Stimulated activated naive CD8-positive, alpha-beta T cell treated with anti-CD3 and anti-CD28 coated beads, Interleukin-15, Interleukin-2, amounts not matched to agents 100 ng/mL and 50 ng/mL, for 24 hours (primary cell): ENCODE measurements at regions not wholly inside any gene's neighbourhood (a gene's known extent, or its start where the extent isn't known, plus 50 kb on each side); places are given as distances from the start of the nearest gene placed in this dataset.

ENCODE experiments used
- H3K27ac Mint-ChIP-seq: one replicate; pipeline ENCODE4 v1.8.0; 2021; ENCODE audit warnings: mild to moderate bottlenecking, mixed read lengths
- H3K27me3 Mint-ChIP-seq: one replicate; pipeline ENCODE4 v1.8.0; 2021; ENCODE audit warnings: mixed read lengths
- H3K36me3 Mint-ChIP-seq: one replicate; pipeline ENCODE4 v1.8.0; 2021; ENCODE audit warnings: low read depth, mixed read lengths
- H3K4me1 Mint-ChIP-seq: one replicate; pipeline ENCODE4 v1.8.0; 2021; ENCODE audit warnings: low read depth, mixed read lengths
- H3K4me3 Mint-ChIP-seq: one replicate; pipeline ENCODE4 v1.8.0; 2021; ENCODE audit warnings: mild to moderate bottlenecking, mixed read lengths
- H3K9me3 Mint-ChIP-seq: one replicate; pipeline ENCODE4 v1.8.0; 2021; ENCODE audit warnings: mixed read lengths

- no peaks in the 10 kb centered on the region for H3K36me3 Mint-ChIP-seq
- H3K27ac Mint-ChIP-seq, result no peak overlapping the region
- H3K4me1 Mint-ChIP-seq, result peaks cover 6% of the 10 kb centered on the region
- peak overlapping the region; percentile 27 for H3K4me3 Mint-ChIP-seq
- peaks cover 17% of the 10 kb centered on the region for H3K9me3 Mint-ChIP-seq
- no peaks in the 10 kb centered on the region for H3K27me3 Mint-ChIP-seq
Measured at GRCh38 chr21:17003763-17004373, 509.0 kb upstream of the CXADR start.

- no peak overlapping the region for H3K27ac Mint-ChIP-seq
- no peak overlapping the region for H3K4me3 Mint-ChIP-seq
- peaks cover 12% of the 10 kb centered on the region for H3K9me3 Mint-ChIP-seq
- H3K4me1 Mint-ChIP-seq, result no peaks in the 10 kb centered on the region
- H3K27me3 Mint-ChIP-seq, result no peaks in the 10 kb centered on the region
- H3K36me3 Mint-ChIP-seq, result no peaks in the 10 kb centered on the region
Measured at GRCh38 chr21:17032141-17032655, 480.6 kb upstream of the CXADR start.

- Mint-ChIP-seq H3K4me1 (no peaks in the 10 kb centered on the region), H3K27me3 (no peaks in the 10 kb centered on the region), H3K4me3 (no peak overlapping the region), H3K9me3 (peaks cover 19% of the 10 kb centered on the region), H3K27ac (no peak overlapping the region), H3K36me3 (no peaks in the 10 kb centered on the region)
Measured at GRCh38 chr21:17044696-17045095, 468.1 kb upstream of the CXADR start.

GRCh38 chr21:17045214-17045853 lies 467.5 kb upstream of the CXADR start:
- H3K36me3 Mint-ChIP-seq, result no peaks in the 10 kb centered on the region
- H3K27me3 Mint-ChIP-seq, result no peaks in the 10 kb centered on the region
- no peaks in the 10 kb centered on the region for H3K4me1 Mint-ChIP-seq
- H3K27ac Mint-ChIP-seq, result no peak overlapping the region
- H3K4me3 Mint-ChIP-seq, result no peak overlapping the region
- H3K9me3 Mint-ChIP-seq, result peaks cover 19% of the 10 kb centered on the region

GRCh38 chr21:17048974-17049373 lies 463.9 kb upstream of the CXADR start:
- no peak overlapping the region for H3K4me3 Mint-ChIP-seq

GRCh38 chr21:17050156-17050555 lies 462.7 kb upstream of the CXADR start:
- no peak overlapping the region for H3K27ac Mint-ChIP-seq
- H3K4me1 Mint-ChIP-seq, result no peaks in the 10 kb centered on the region
- H3K4me3 Mint-ChIP-seq, result no peak overlapping the region
- peaks cover 13% of the 10 kb centered on the region for H3K9me3 Mint-ChIP-seq
- no peaks in the 10 kb centered on the region for H3K27me3 Mint-ChIP-seq
- H3K36me3 Mint-ChIP-seq, result no peaks in the 10 kb centered on the region

More at GRCh38 chr21:17048974-17049373, 463.9 kb upstream of the CXADR start:
- Mint-ChIP-seq H3K9me3 (peaks cover 13% of the 10 kb centered on the region), H3K27me3 (no peaks in the 10 kb centered on the region), H3K27ac (no peak overlapping the region), H3K4me1 (no peaks in the 10 kb centered on the region), H3K36me3 (no peaks in the 10 kb centered on the region)

GRCh38 chr21:17050646-17051045 lies 462.2 kb upstream of the CXADR start:
- no peaks in the 10 kb centered on the region for H3K27me3 Mint-ChIP-seq
- H3K9me3 Mint-ChIP-seq, result peaks cover 10% of the 10 kb centered on the region
- H3K4me1 Mint-ChIP-seq, result no peaks in the 10 kb centered on the region
- H3K4me3 Mint-ChIP-seq, result no peak overlapping the region
- no peak overlapping the region for H3K27ac Mint-ChIP-seq
- no peaks in the 10 kb centered on the region for H3K36me3 Mint-ChIP-seq

- H3K27ac Mint-ChIP-seq, result no peak overlapping the region
- H3K9me3 Mint-ChIP-seq, result peaks cover 8% of the 10 kb centered on the region
- no peaks in the 10 kb centered on the region for H3K4me1 Mint-ChIP-seq
- no peaks in the 10 kb centered on the region for H3K36me3 Mint-ChIP-seq
- H3K27me3 Mint-ChIP-seq, result no peaks in the 10 kb centered on the region
- no peak overlapping the region for H3K4me3 Mint-ChIP-seq
Measured at GRCh38 chr21:17051054-17051453, 461.8 kb upstream of the CXADR start.

GRCh38 chr21:17053321-17053720 lies 459.5 kb upstream of the CXADR start:
- Mint-ChIP-seq H3K4me1 (no peaks in the 10 kb centered on the region), H3K4me3 (no peak overlapping the region), H3K27ac (no peak overlapping the region), H3K27me3 (no peaks in the 10 kb centered on the region), H3K36me3 (no peaks in the 10 kb centered on the region), H3K9me3 (peaks cover 14% of the 10 kb centered on the region)

- Mint-ChIP-seq H3K9me3 (peaks cover 27% of the 10 kb centered on the region), H3K27me3 (no peaks in the 10 kb centered on the region), H3K4me1 (no peaks in the 10 kb centered on the region), H3K27ac (no peak overlapping the region), H3K36me3 (no peaks in the 10 kb centered on the region), H3K4me3 (no peak overlapping the region)
Measured at GRCh38 chr21:17059936-17060335, 452.9 kb upstream of the CXADR start.

- no peak overlapping the region for H3K27ac Mint-ChIP-seq
- H3K4me3 Mint-ChIP-seq, result no peak overlapping the region
- no peaks in the 10 kb centered on the region for H3K36me3 Mint-ChIP-seq
- peaks cover 12% of the 10 kb centered on the region for H3K9me3 Mint-ChIP-seq
- H3K27me3 Mint-ChIP-seq, result no peaks in the 10 kb centered on the region
- H3K4me1 Mint-ChIP-seq, result no peaks in the 10 kb centered on the region
Measured at GRCh38 chr21:17066006-17066405, 446.8 kb upstream of the CXADR start.

GRCh38 chr21:17071093-17071492 lies 441.8 kb upstream of the CXADR start:
- peaks cover 9% of the 10 kb centered on the region for H3K9me3 Mint-ChIP-seq
- no peak overlapping the region for H3K27ac Mint-ChIP-seq
- no peaks in the 10 kb centered on the region for H3K4me1 Mint-ChIP-seq
- no peak overlapping the region for H3K4me3 Mint-ChIP-seq
- no peaks in the 10 kb centered on the region for H3K36me3 Mint-ChIP-seq
- no peaks in the 10 kb centered on the region for H3K27me3 Mint-ChIP-seq

- H3K4me1 Mint-ChIP-seq, result no peaks in the 10 kb centered on the region
- no peak overlapping the region for H3K4me3 Mint-ChIP-seq
- peaks cover 8% of the 10 kb centered on the region for H3K9me3 Mint-ChIP-seq
- no peaks in the 10 kb centered on the region for H3K27me3 Mint-ChIP-seq
- H3K36me3 Mint-ChIP-seq, result no peaks in the 10 kb centered on the region
- H3K27ac Mint-ChIP-seq, result no peak overlapping the region
Measured at GRCh38 chr21:17081193-17081592, 431.6 kb upstream of the CXADR start.

GRCh38 chr21:17082843-17083483 lies 429.9 kb upstream of the CXADR start:
- Mint-ChIP-seq H3K27me3 (no peaks in the 10 kb centered on the region), H3K4me1 (no peaks in the 10 kb centered on the region), H3K9me3 (peaks cover 11% of the 10 kb centered on the region), H3K27ac (no peak overlapping the region), H3K4me3 (no peak overlapping the region), H3K36me3 (no peaks in the 10 kb centered on the region)

- no peak overlapping the region for H3K4me3 Mint-ChIP-seq
- peaks cover 11% of the 10 kb centered on the region for H3K9me3 Mint-ChIP-seq
- H3K27me3 Mint-ChIP-seq, result no peaks in the 10 kb centered on the region
- H3K36me3 Mint-ChIP-seq, result no peaks in the 10 kb centered on the region
- no peaks in the 10 kb centered on the region for H3K4me1 Mint-ChIP-seq
- no peak overlapping the region for H3K27ac Mint-ChIP-seq
Measured at GRCh38 chr21:17085707-17086106, 427.1 kb upstream of the CXADR start.
